ENCODE measurements at regions not wholly inside any gene's neighbourhood (a gene's known extent, or its start where the extent isn't known, plus 50 kb on each side); places are given as distances from the start of the nearest gene placed in this dataset.

GRCh38 chr11:112537846-112538330 lies 277.2 kb upstream of the PLET1 start:
- TF ChIP-seq CTCF (IDR thresholded peaks at IDR 0.05) (no peak), POLR2A (IDR thresholded peaks at IDR 0.05) (no peak)

Data from testis (tissue), 2 donors.